ENCODE measurements at regions not wholly inside any gene's neighbourhood (a gene's known extent, or its start where the extent isn't known, plus 50 kb on each side); places are given as distances from the start of the nearest gene placed in this dataset.

- TF ChIP-seq CTCF (conservative IDR thresholded peaks at IDR 0.05) = no peak
- H3K27ac ChIP-seq = peak overlapping the region; percentile 36; the same call in 1 of the 2 replicates
Measured at GRCh38 chr7:27375958-27376357, 133.4 kb downstream of the EVX1 start.

- TF ChIP-seq CTCF (conservative IDR thresholded peaks at IDR 0.05) = no peak
- no peak overlapping the region for H3K27ac ChIP-seq
Measured at GRCh38 chr7:27377988-27378387, 135.4 kb downstream of the EVX1 start.

- no peak for TF ChIP-seq CTCF (conservative IDR thresholded peaks at IDR 0.05)
- no peak overlapping the region for H3K27ac ChIP-seq
Measured at GRCh38 chr7:27382307-27382706, 139.7 kb downstream of the EVX1 start.

- no peak overlapping the region for H3K27ac ChIP-seq
- TF ChIP-seq CTCF (conservative IDR thresholded peaks at IDR 0.05) = no peak
Measured at GRCh38 chr7:27386581-27386980, 144.0 kb downstream of the EVX1 start.

GRCh38 chr7:27387864-27388263 is 145.3 kb downstream of the EVX1 start:
- no peak overlapping the region for H3K27ac ChIP-seq
- no peak for TF ChIP-seq CTCF (conservative IDR thresholded peaks at IDR 0.05)

GRCh38 chr7:27388561-27388960 is 146.0 kb downstream of the EVX1 start:
- no peak for TF ChIP-seq CTCF (conservative IDR thresholded peaks at IDR 0.05)
- H3K27ac ChIP-seq = no peak overlapping the region

GRCh38 chr7:27389496-27389895 is 146.9 kb downstream of the EVX1 start:
- H3K27ac ChIP-seq = no peak overlapping the region
- no peak for TF ChIP-seq CTCF (conservative IDR thresholded peaks at IDR 0.05)

- no peak for TF ChIP-seq CTCF (conservative IDR thresholded peaks at IDR 0.05)
- H3K27ac ChIP-seq = no peak overlapping the region
Measured at GRCh38 chr7:27392477-27392876, 149.9 kb downstream of the EVX1 start.
